ENCODE measurements at regions not wholly inside any gene's neighbourhood (a gene's known extent, or its start where the extent isn't known, plus 50 kb on each side); places are given as distances from the start of the nearest gene placed in this dataset.
"Not testable (repeated sequence)": the region's sequence is repeated elsewhere in the genome, so short reads cannot be mapped to it uniquely, and the experiment has no call there.

GRCh38 chr10:56104487-56104886, 256.6 kb downstream of the ZWINT start:
- no peaks in the 10 kb centered on the region for H3K9me3 ChIP-seq (ENCODE audit: control insufficient read depth in 4 of 4, insufficient read depth in 3 of 4, low read length in 3 of 4)
- 73 to 84% methylated on average over 3 of the region's 3 CpGs for WGBS, 2 donors
- no peak for DNase-seq
- H3K4me3 ChIP-seq, result no peak overlapping the region
- ATAC-seq (ENCODE audit: insufficient read depth, low FRiP score), result no peak
- H3K4me1 ChIP-seq (ENCODE audit: control insufficient read depth in 5 of 5, insufficient read depth in 5 of 5, low read length in 5 of 5), result no peaks in the 10 kb centered on the region
- no peak overlapping the region for H3K9ac ChIP-seq (ENCODE audit: insufficient read depth in 1 of 2, low read length in 2 of 2)
- H3K27ac ChIP-seq (ENCODE audit: low read depth in 1 of 2, low read length in 1 of 2), result no peak overlapping the region
- TF ChIP-seq, protein P1, sequence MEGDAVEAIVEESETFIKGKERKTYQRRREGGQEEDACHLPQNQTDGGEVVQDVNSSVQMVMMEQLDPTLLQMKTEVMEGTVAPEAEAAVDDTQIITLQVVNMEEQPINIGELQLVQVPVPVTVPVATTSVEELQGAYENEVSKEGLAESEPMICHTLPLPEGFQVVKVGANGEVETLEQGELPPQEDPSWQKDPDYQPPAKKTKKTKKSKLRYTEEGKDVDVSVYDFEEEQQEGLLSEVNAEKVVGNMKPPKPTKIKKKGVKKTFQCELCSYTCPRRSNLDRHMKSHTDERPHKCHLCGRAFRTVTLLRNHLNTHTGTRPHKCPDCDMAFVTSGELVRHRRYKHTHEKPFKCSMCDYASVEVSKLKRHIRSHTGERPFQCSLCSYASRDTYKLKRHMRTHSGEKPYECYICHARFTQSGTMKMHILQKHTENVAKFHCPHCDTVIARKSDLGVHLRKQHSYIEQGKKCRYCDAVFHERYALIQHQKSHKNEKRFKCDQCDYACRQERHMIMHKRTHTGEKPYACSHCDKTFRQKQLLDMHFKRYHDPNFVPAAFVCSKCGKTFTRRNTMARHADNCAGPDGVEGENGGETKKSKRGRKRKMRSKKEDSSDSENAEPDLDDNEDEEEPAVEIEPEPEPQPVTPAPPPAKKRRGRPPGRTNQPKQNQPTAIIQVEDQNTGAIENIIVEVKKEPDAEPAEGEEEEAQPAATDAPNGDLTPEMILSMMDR (IDR thresholded peaks at IDR 0.05; ENCODE audit: control extremely low read depth, extremely low read depth), result no peak
- H3K27me3 ChIP-seq (ENCODE audit: control insufficient read depth in 3 of 3, insufficient read depth in 3 of 3, low read length in 2 of 3), result no peaks in the 10 kb centered on the region
- no peaks in the 10 kb centered on the region for H3K36me3 ChIP-seq (ENCODE audit: control insufficient read depth in 4 of 4, insufficient read depth in 4 of 4, low read length in 4 of 4)

GRCh38 chr10:56096226-56096517, 264.9 kb downstream of the ZWINT start:
- H3K9ac ChIP-seq (ENCODE audit: insufficient read depth in 1 of 2, low read length in 2 of 2), result no peak overlapping the region

GRCh38 chr10:56095506-56096225, 265.4 kb downstream of the ZWINT start:
- Histone ChIP-seq H3K9ac (ENCODE audit: insufficient read depth in 1 of 2, low read length in 2 of 2) (no peak overlapping the region), H3K4me1 (ENCODE audit: control insufficient read depth in 5 of 5, insufficient read depth in 5 of 5, low read length in 5 of 5) (no peaks in the 10 kb centered on the region), H3K27ac (ENCODE audit: low read depth in 1 of 2, low read length in 1 of 2) (no peak overlapping the region), H3K36me3 (ENCODE audit: control insufficient read depth in 4 of 4, insufficient read depth in 4 of 4, low read length in 4 of 4) (no peaks in the 10 kb centered on the region), H3K9me3 (ENCODE audit: control insufficient read depth in 4 of 4, insufficient read depth in 3 of 4, low read length in 3 of 4) (peaks cover 0 to 6% (median 3%) of the 10 kb centered on the region in 4 donors), H3K27me3 (ENCODE audit: control insufficient read depth in 3 of 3, insufficient read depth in 3 of 3, low read length in 2 of 3) (no peaks in the 10 kb centered on the region), H3K4me3 (no peak overlapping the region)
- ATAC-seq (ENCODE audit: insufficient read depth, low FRiP score), result no peak
- TF ChIP-seq, protein P1 (IDR thresholded peaks at IDR 0.05; ENCODE audit: control extremely low read depth, extremely low read depth), result no peak
- DNase-seq, result no peak
- WGBS, 2 donors, result 65 to 66% methylated on average over 16 of the region's 16 CpGs

More at GRCh38 chr10:56096226-56096517, 264.9 kb downstream of the ZWINT start:
- Histone ChIP-seq H3K4me1 (ENCODE audit: control insufficient read depth in 5 of 5, insufficient read depth in 5 of 5, low read length in 5 of 5) (no peaks in the 10 kb centered on the region), H3K27ac (ENCODE audit: low read depth in 1 of 2, low read length in 1 of 2) (no peak overlapping the region), H3K27me3 (ENCODE audit: control insufficient read depth in 3 of 3, insufficient read depth in 3 of 3, low read length in 2 of 3) (no peaks in the 10 kb centered on the region), H3K9me3 (ENCODE audit: control insufficient read depth in 4 of 4, insufficient read depth in 3 of 4, low read length in 3 of 4) (peaks cover 0 to 2% (median under 1%) of the 10 kb centered on the region in 4 donors), H3K36me3 (ENCODE audit: control insufficient read depth in 4 of 4, insufficient read depth in 4 of 4, low read length in 4 of 4) (no peaks in the 10 kb centered on the region), H3K4me3 (no peak overlapping the region)
- ATAC-seq (ENCODE audit: insufficient read depth, low FRiP score) (no peak), DNase-seq (no peak)
- TF ChIP-seq, protein P1 (IDR thresholded peaks at IDR 0.05; ENCODE audit: control extremely low read depth, extremely low read depth), result no peak
- WGBS, 2 donors, result 72 to 88% methylated on average over 2 of the region's 2 CpGs

GRCh38 chr10:56093645-56094044, 267.4 kb downstream of the ZWINT start:
- not testable (repeated sequence) for H3K27ac ChIP-seq (ENCODE audit: low read depth in 1 of 2, low read length in 1 of 2); H3K9me3 ChIP-seq (ENCODE audit: control insufficient read depth in 4 of 4, insufficient read depth in 3 of 4, low read length in 3 of 4); ATAC-seq (ENCODE audit: insufficient read depth, low FRiP score); H3K36me3 ChIP-seq (ENCODE audit: control insufficient read depth in 4 of 4, insufficient read depth in 4 of 4, low read length in 4 of 4); DNase-seq; H3K4me3 ChIP-seq; H3K9ac ChIP-seq (ENCODE audit: insufficient read depth in 1 of 2, low read length in 2 of 2); H3K27me3 ChIP-seq (ENCODE audit: control insufficient read depth in 3 of 3, insufficient read depth in 3 of 3, low read length in 2 of 3); H3K4me1 ChIP-seq (ENCODE audit: control insufficient read depth in 5 of 5, insufficient read depth in 5 of 5, low read length in 5 of 5)

Data from lung (tissue), 11 donors.